ENCODE measurements at regions not wholly inside any gene's neighbourhood (a gene's known extent, or its start where the extent isn't known, plus 50 kb on each side); places are given as distances from the start of the nearest gene placed in this dataset.

DNA sequence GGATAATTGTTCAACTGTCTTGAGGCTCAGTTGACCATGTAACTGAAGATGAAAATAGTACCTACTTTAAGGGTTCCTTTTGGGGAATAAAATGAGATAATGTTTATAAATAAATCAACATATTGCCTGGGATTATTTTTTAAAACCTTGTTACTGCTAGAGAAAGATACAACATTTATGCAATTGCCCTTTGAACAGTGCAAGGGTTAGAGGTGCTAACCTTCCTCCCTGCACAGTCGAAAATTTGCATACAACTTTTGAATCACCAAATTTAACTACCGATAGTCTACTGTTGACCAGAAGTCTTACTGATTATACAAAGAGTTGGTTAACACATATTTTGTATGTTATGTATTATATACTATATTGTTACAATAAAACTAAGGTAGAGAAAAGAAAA lies 750.0 kb downstream of the EFNB2 start:
- no peak for DNase-seq (ENCODE audit: low read depth)

DNA sequence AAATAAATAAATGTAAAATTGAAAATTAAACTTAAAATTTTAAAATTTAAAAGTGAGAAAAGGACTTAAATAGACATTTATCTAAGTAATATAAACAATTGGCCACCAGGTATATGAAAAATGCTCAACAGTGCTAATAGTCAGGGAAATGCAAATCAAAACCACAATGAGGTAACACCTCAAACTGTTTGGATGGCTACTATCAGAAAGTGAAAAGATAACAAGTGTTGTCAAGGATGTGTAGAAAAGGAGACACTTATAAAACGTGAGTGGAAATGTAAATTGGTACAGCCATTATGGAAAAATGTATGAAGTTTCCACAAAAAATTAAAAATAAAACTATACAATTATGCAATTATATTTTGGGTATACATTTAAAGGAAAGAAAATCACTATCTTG lies 752.2 kb downstream of the EFNB2 start:
- no peak for DNase-seq (ENCODE audit: low read depth)

DNA sequence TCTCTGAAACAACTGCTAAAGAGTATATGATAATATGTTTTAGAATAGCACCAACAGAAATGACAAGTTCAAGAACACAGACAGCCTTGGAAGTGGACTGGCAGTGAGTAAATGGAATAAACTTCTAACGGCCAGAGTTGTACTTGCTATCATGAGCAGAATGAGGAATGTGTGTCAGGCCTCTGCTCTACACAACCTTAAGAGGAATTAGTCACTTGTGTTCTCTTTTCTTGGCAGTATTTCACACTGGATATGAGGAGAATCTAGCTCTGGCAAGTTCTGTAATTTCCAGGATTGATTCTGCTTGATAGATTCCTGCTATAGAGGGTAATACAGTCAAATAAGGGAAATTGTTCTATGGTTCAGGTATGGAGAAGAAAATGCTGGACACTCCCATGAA lies 757.3 kb downstream of the EFNB2 start:
- no peak for DNase-seq (ENCODE audit: low read depth)

DNA sequence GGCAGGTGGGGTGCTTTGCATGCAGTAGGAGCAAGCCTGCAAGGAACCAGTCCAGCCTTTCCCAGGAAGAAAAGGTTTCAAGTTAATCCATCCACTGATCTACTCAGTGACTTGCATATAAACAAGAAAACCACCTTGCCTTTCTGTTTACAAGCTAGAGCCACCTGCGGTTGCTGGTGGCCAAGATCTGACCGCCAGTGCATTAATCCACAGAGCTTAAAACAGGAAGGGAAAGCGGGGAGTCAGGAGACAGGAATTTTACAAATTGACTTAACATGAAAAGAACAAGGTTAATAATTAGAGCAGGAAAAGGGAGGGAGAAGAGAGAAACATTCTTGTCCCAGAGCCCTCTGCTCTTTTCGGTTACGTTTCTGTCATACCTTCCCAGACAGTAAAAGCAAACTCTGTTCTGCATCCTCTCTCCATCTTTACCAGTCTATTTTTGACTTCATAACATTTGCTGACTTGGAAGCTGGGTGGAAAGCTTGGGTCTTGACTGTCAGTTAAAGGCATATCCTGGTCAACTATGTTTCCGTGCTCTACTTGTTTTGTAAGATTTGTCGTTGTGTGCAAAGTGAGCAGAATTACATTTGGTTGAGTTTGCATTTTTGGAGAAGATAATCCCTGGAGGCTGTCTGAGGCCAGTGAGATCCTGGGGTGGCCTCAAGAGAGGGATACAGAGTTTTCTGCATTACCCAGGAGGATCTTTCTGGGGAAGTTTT lies 760.6 kb downstream of the EFNB2 start:
- DNase-seq (ENCODE audit: low read depth): no peak

DNA sequence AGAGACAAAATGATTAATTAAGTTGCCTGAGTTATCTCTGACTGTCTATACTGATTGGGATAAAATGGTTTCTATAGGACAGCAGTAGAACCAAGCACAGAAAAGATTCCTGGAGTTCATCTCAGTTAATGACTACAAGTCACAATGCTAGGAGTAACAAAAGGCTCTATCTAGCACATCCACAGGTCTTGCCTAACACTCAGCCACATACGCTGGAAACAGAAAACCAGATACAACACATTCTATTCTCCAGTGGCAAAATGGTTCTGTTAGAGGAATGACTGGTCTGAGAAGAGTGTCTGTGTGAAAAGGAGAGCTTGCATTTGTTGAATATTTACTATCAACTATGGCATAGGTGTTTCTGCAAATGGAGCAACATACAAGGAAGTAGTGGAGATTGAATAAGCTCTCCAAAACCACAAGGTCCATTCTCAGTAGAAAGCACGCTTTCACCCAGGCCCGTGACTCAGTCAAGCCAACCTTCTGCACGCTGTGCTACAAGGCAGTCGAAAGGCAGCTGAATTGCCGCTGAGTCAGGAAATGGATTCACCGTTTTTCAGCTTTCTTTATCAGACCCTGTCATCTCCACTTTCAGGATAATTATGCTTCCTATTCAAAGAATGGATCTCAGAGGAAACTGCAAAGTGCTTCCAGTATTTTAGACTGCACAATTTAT lies 761.5 kb downstream of the EFNB2 start:
- DNase-seq (ENCODE audit: low read depth): no peak

DNA sequence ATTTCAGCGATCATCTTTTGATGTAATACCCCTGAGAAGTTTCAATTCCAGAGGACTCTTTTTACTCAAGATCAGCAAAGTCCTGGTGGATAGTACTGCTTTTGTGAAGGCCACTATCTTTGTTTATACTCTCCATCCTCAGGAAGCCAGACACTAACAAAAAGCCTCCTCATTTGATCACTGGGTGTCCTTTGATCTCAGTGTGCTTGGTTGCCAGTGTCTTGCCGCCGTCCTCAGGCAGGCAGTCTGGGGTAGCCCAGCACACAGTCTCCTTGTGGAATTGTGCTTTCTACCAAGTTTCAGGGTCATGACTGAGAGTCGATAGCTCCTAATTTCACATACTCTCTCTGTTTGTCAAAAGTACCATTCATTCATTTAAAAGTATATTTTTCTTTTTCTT lies 762.2 kb downstream of the EFNB2 start:
- no peak for DNase-seq (ENCODE audit: low read depth)

DNA sequence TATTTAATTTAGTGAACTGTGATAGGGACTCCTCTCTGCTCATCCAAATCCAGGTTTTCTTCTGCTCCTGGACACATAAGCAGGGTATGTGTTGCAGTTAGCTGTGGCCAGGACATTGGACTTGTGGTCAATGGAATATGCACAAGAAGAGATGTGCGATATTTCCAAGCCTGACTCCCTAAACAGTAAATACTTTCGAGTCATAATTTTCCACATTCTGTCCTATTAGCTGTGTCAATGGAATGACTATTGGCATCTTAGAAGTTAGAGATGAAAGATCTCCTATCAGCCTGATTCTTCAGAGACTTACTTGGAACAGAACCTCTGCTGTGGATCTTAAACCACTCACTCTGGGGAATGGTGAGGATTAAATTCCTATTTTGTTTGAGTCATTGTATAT lies 771.0 kb downstream of the EFNB2 start:
- no peak for DNase-seq (ENCODE audit: low read depth)

DNA sequence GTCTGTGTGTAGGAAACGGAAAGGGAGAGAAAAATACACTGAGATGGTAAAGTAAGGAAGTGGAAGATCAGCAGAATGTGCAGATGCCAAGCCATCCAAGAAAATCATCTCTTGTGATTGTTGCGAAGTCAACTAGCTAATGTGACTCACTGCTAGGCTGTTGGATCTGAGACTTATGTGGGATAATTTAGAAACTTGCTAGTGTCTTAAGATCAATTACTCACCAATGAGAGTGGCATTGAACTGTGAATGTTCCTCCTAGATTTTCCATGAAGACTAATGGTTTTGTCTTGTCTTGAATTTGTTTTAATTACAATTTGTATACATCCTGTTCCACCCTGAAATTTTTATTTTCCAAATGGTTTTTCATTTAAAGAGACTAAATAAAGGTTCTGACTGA lies 771.6 kb downstream of the EFNB2 start:
- no peak for DNase-seq (ENCODE audit: low read depth)

DNA sequence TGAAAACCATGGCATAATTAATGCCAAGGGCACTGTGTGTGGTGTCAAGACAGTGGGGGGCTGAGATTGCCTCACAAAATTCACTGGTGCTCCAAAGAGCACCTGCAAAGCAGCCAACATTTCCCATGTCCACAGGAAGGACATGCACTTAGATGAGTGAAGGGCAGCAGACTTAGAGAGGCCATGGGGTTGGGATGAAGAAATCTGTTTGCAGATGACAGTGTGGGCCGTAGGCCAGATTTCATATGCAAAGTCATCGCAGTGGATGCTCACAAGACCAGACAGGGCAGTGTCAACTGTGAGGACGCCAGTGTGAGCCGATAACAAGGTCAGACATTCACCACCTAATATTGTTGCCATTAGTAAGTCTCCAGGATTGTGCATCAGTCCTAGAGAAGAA lies 773.4 kb downstream of the EFNB2 start:
- DNase-seq (ENCODE audit: low read depth): no peak

DNA sequence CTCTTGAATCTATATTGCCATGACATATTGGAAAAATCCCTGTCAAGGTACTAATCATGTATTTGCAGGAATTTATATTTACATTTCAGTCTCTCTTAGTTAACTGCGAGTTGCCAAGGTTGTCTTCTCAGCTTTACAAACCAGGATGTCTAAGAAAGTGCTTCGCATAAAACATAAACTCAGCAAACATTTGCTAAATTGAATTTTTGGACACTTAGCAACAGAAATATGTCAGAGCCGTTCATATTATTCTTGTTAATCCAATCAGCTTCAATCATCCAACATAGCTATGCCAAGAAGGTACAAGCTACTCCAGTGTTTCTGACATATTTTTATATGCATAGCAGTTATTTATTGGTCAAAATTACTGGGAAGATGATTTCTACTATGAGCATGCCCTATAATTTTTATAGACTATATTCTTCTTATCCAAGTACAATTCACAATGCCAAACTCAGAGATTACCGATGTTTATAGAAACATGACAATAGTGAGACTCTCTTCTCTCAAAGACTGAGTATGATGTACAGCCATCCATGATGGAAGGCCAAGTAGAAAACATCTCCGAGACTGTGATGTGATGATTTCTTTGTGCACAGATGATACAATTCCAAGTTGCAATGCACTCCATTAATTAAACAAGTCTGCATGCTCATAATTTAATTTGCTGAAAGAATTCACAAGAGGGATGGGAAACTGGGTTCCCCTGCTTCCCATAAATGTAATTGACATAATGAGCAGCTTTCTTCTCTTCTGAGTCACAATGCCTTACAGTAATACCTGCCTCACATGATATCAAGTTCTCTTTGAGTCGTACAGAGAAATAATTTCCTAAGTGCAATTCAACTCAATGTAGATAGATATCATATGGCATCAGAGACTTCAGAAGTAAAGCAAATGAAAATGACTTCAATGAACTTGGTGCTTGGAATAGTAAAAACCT lies 776.3 kb downstream of the EFNB2 start:
- no peak for DNase-seq (ENCODE audit: low read depth)

DNA sequence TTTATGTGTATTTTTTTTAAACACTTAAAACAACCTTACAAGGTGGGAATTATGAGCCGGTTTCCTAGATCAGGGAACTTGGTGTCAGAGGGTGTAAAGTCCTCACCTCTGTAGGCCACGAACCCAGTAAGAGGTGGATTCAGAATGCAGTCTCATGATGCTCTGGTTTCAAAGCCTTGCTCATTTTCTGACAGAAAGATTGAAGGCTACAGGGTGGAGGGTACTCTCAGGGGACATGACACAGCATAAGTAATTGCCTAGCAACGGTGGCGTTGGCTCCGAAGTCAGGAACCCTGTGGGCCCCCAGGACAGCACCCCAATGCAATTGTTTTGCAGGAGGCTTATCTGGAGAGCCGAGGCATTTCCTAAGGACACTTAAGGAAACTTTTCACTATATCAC lies 794.7 kb downstream of the EFNB2 start:
- DNase-seq (ENCODE audit: low read depth): no peak

DNA sequence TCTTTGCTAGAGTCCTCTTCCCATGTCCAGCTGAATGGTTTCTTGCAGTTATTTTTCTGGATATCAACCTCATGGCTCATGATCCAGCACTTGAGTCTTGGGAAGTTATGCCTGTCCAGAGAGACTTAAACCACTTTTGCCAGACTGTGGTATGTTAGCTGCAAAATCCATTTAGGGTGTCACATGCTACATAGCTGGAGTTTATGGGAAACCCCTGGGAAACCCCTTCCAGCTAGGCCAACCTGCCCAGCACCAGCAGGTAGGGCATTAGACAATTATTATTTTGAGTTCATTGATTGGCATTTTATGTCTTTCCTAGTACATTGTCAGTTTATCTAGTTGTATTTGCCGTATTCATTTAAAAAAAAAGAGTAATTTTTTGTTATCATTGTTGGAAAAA lies 797.8 kb downstream of the EFNB2 start:
- DNase-seq (ENCODE audit: low read depth): no peak

DNA sequence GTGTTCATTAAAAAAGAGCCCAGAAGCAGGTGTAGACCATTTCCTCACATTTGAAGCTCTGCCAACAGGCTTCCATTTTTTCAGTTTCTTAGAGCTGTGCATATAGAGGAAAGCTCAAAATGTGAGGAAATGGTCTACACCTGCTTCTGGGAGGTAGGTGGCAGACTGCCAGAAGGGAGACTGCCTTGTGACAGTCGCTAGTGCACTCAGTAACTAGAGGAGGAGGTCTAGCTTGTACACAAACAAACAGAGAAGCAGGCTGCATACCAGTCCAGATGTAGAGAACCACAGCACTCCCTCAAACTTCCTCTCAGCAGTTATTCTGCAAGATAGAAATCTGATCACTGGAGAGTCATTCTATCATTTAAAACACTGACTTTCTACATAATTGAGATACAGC lies 800.2 kb downstream of the EFNB2 start:
- no peak for DNase-seq (ENCODE audit: low read depth)

DNA sequence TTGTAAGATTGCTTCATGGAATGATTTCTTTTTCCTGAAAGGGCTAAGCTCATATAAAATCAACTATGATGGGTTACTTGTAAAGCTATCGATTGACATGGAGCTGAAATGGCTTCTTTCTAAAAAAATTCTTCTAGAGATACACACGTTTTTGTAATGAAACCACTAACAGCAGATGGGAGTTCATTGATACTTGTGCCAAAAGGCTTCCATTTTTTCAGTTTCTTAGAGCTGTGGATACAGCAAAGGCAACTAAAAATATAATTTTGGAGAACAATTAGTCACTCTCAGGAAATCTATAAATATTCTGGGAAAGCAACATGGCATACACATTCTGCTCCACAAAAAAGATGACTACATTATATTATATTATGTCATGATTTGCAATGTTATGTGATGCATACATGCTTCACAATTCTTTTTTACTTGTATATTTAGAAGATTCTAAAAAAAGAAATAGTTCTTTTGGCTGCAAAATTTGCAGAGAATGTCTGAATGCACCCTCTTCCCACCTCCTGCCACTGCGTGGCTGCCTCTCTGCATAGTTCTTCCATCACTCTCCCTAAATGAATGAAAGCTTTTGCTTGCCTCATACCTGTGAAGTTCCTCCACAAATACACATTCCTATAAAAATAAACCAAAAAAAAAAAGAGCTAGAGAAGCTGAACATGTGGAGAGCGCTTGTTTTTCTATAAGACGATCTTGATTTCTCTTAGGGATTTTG lies 802.5 kb downstream of the EFNB2 start:
- DNase-seq (ENCODE audit: low read depth): no peak

DNA sequence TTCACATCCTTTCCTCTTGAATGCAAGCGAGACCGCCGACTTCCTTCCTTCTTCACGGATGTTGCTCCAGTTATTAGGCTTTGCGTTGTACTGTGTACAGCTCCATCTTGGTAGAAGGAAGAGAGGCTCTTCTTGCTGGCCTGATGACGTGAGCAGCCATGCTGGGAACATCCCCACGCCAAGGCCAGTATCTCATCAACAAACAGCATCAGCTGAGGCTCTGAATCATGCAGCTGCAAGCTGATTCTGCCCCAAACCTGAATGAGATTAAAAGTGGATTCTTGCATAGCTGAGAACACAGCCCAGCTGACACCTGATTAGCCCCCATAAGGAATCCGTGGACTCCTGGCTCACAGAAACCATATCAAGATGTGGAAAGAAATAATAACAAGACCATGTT lies 809.6 kb downstream of the EFNB2 start:
- DNase-seq (ENCODE audit: low read depth): no peak

DNA sequence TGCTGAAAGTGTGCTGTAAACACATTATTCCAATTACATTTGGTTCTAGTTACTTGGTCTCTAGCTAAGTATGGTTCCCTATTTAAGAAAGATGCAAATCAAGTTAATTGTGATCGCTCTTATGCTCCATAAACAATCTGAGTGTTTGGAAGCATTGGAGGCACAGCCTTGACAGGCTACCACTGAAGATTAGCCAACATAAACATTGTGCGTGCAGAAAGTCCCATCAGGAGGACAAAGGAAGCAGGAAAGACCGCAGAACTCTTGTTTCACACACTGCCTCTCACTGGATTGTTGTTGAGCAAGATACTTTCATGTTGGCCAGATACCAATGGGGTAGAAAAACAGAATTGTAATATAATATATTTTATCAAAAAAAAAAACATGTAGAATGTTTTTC lies 814.4 kb downstream of the EFNB2 start:
- no peak for DNase-seq (ENCODE audit: low read depth)

DNA sequence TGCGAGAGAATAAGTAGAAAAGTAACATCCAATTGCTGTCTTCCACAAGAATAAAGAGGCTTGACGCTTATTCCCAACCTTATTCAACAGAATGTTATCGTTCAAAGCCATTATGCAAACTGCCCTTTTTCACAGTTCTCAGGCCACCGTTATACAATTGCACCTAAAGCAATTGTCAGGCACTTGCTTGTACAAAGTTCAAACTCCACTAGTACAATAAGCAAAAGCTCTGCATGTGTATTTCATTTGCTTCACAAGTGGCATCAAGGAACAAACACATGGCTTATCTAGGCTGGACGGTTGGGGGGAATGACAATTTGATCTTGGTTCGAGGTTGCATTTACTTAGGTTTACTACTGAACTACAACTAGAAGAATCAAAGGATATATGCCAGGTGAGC lies 815.6 kb downstream of the EFNB2 start:
- no peak for DNase-seq (ENCODE audit: low read depth)

DNA sequence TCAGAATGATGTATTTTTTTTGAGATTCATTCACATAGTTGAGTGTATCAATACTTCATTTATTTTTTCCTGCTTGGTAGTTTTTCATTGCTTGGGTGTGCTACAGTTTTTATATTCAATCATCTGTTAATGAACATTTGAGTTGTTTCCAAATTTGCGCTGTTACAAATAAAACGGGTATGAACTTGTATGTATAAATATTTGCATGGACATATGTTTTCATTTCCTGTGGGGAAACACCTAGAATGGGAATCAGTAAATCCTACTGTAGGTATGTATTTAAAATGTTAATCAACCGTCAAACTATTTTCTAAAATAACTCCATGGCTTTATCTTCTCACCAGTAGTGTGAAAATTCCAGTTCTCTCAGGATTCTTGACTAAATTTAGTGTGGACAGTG lies 826.3 kb downstream of the EFNB2 start:
- no peak for DNase-seq (ENCODE audit: low read depth)

DNA sequence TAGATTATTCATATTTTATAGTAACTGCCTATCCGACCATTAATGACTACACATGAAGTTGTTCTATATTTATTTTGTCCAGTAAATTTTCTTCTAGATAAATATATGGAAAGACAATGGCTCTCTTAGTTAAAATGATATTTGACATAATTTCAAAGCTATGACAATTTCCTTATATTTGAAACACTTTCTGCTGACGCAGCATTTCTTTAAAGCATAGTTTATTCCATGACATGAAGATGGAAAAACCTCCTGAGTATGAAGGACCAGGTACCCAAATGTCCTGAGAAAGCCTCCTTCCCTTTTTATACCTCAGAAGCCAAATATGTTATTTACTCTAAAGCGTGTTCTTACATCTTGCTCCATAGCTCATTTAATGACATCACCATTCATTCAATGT lies 831.6 kb downstream of the EFNB2 start:
- DNase-seq (ENCODE audit: low read depth): no peak

DNA sequence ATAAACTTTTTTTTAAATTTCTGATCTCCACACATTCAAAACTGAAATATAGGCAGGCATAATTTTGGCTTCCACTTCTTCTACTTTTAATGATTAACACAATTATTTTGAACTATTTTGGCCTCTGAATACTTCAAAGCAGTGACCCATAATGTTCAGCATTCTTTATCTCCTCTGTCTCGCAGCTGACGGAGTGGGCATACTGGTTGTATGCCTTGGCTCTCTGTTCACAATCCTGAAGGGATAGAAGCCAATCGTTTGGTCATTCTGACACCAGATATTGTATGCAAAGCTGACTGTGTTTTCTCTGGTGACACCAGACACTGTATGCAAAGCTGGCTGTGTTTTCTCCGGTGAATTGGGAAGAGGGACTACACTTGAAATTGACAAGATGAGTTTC lies 833.0 kb downstream of the EFNB2 start:
- no peak for DNase-seq (ENCODE audit: low read depth)

DNA sequence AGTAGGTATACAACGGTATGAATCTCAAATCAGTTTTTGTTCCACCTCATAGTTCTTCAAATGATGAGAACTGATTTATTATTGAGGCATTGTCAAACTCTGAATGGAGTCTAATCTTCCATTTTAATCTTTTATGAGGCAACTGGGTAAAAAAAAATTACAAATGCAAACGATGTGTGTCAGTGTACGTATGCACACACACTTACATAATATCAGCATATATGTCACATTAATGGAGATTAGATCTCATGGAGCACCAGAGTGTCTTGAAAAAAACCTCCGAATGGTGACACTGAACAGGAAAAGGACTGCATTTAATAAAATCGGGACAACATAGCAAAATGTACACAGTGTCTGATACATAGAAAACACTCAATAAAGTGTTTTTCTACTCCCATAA lies 842.7 kb downstream of the EFNB2 start:
- DNase-seq (ENCODE audit: low read depth): no peak

DNA sequence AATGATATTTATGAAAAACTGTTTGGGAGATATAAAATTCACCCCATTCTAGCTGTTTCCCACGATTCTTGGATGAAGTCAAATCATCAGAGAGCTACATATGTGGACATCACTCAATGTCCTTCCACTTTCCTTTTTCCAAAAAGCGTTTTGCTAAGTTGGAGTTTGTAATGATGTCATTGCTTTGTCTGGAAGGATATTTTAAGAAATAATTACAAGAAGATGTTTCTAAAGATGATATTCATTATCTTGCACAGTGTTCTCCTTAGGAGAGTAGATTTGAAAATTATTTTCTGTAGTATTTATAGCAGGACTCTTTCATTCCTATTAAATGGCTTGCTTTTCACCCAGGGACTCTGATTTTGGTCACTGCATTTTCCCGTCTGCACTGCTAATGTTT lies 851.2 kb downstream of the EFNB2 start:
- DNase-seq (ENCODE audit: low read depth): no peak

Data from stimulated activated CD8-positive, alpha-beta memory T cell treated with anti-CD3 and anti-CD28 coated beads, Interleukin-4, amount 100 ng/mL, for 24 hours (primary cell).